Activated CD4-positive, alpha-beta T cell treated with anti-CD3 and anti-CD28 coated beads, Interleukin-2, amount 10 ng/mL, durations not matched to agents 24 days and 14 days (primary cell): ENCODE measurements at regions not wholly inside any gene's neighbourhood (a gene's known extent, or its start where the extent isn't known, plus 50 kb on each side); places are given as distances from the start of the nearest gene placed in this dataset.

Source experiments
- DNase-seq: peaks from one replicate; pipeline ENCODE4 v3.0.0; 2022
- H3K27ac Mint-ChIP-seq: one replicate; pipeline ENCODE4 v1.8.0; 2022; ENCODE audit warnings: mild to moderate bottlenecking, mixed read lengths
- H3K27me3 Mint-ChIP-seq: one replicate; pipeline ENCODE4 v1.8.0; 2022; ENCODE audit warnings: mixed read lengths
- H3K36me3 Mint-ChIP-seq: one replicate; pipeline ENCODE4 v1.8.0; 2022; ENCODE audit warnings: low read depth, mild to moderate bottlenecking, mixed read lengths
- H3K4me1 Mint-ChIP-seq: one replicate; pipeline ENCODE4 v1.8.0; 2021; ENCODE audit warnings: mixed read lengths
- H3K4me3 Mint-ChIP-seq: one replicate; pipeline ENCODE4 v1.8.0; 2022; ENCODE audit warnings: mild to moderate bottlenecking, moderate library complexity, mixed read lengths
- H3K9me3 Mint-ChIP-seq: one replicate; pipeline ENCODE4 v1.8.0; 2021; ENCODE audit warnings: mixed read lengths
- intact Hi-C: fragments of 100-400 bp; cut with micrococcal nuclease; formaldehyde crosslinking; loops from one replicate; pipeline ENCODE4 v1.15.1; 2023

DNA sequence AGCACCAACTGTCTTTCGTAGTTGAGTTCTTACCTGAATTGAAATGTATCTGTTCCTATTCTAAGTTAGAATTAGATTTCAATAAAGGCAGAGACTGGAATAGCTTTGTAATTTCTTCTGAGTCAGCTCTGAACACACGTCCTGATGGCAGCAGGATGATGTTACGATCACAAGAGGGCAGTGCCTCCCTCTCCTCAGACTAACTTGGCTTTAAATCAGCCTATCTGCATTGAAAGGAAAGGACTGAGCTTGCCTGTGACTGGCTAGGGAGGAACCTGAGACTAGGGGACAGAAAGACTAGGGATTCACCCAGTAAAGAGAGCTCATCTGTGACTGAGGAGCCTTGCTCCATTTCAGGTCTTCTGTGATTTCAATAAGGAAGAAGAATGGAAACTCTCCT is 323.7 kb upstream of the OR4E1 start:
- no peaks in the 10 kb centered on the region for H3K9me3 Mint-ChIP-seq
- intact Hi-C loops: loop anchor here (1.0 to 5.0 kb wide), 4 partner anchors 9 to 560 kb away; no protein-coding TSS in a partner anchor
- H3K27ac Mint-ChIP-seq: peak overlapping the region; percentile 97
- peak; percentile 82 for DNase-seq
- no peaks in the 10 kb centered on the region for H3K27me3 Mint-ChIP-seq
- H3K4me1 Mint-ChIP-seq: peaks cover 12% of the 10 kb centered on the region
- H3K4me3 Mint-ChIP-seq: peak overlapping the region; percentile 95
- H3K36me3 Mint-ChIP-seq: peaks cover 4% of the 10 kb centered on the region

DNA sequence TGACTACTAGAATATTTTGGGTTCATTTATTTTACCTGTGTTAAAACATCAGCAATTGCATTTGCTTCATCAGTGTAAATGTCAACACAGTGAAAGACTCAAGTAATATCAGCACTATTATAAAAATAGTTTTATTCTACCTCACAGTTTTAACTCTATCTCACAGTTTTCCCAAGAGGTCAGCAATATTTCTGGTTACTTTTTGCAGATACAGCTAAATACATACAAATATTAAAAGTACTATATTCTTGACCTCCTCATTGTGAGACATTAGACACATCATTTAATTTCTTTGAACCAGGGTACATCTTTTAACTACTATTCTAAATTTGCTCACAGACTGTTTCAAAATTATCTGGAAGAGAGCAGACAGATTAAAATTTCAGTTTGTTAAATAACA is 321.7 kb upstream of the OR4E1 start:
- Mint-ChIP-seq H3K9me3 (no peaks in the 10 kb centered on the region), H3K36me3 (peaks cover 4% of the 10 kb centered on the region), H3K27ac (no peak overlapping the region), H3K27me3 (no peaks in the 10 kb centered on the region), H3K4me1 (peaks cover 10% of the 10 kb centered on the region), H3K4me3 (no peak overlapping the region)
- DNase-seq: no peak
- intact Hi-C loops: loop anchor here (5.0 kb wide), 2 partner anchors 487 to 547 kb away; no protein-coding TSS in a partner anchor

DNA sequence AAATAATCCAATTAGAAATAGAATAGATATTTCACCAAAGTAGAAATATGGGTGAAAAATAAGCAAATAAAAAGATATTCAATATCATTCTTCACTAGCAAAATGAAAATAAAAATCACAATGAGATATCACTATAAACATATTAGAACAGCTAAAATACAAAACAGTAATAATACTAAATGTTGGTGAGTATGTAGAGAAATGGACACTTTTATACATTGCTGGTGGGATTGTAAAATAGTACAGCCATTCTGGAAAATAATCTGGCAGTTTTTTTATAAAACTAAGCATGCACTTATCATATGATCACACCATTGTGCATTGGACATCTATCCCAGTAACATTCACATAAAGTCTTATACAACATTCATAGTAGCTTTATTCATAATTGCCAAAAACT is 320.2 kb upstream of the OR4E1 start:
- peaks cover 4% of the 10 kb centered on the region for H3K36me3 Mint-ChIP-seq
- H3K4me3 Mint-ChIP-seq: no peak overlapping the region
- H3K4me1 Mint-ChIP-seq: peaks cover 11% of the 10 kb centered on the region
- no peak for DNase-seq
- intact Hi-C loops: no loop called here
- H3K9me3 Mint-ChIP-seq: no peaks in the 10 kb centered on the region
- H3K27ac Mint-ChIP-seq: no peak overlapping the region
- no peaks in the 10 kb centered on the region for H3K27me3 Mint-ChIP-seq

DNA sequence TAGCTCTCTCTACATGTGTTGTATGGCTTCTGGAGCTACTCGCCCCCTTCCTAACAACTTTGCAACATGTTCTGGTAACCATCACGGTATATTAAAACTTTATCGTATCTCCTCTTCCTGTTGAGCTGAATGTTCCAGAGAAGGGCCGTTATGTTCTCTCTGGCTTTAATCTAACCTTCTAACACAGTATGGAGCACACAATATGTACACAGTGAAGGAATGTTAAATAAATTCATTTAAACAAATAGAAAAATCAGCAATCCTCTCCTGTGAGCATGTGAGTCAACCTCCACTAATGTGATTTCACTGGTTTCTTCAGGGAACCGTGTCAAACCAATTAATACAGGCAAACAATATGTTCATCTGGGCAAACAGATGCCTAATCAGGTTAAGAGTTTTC is 319.5 kb upstream of the OR4E1 start:
- H3K9me3 Mint-ChIP-seq: no peaks in the 10 kb centered on the region
- H3K27ac Mint-ChIP-seq: peak overlapping the region; percentile 65
- DNase-seq: no peak
- peaks cover 16% of the 10 kb centered on the region for H3K4me1 Mint-ChIP-seq
- H3K4me3 Mint-ChIP-seq: peak overlapping the region; percentile 67
- no peaks in the 10 kb centered on the region for H3K27me3 Mint-ChIP-seq
- intact Hi-C loops: no loop called here
- H3K36me3 Mint-ChIP-seq: peaks cover 4% of the 10 kb centered on the region

DNA sequence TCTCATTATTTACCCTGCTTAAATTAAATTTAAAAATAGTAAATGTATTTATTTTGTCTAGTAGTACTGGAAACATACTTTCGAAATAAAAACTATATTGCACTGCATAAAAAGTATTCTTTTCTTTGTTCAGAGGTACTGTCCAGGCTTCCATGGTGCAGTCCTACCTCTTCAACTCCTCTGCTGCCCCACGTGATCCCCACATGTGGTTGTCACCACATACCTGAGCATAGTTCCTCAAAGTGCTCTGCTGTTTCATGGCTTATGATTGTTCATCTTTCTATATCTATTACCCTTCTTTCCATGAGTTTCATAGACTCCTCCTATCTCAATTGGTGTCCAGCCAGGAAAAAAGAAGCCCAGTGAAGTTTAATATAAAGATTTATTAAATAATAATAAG is 317.5 kb upstream of the OR4E1 start:
- Mint-ChIP-seq H3K9me3 (no peaks in the 10 kb centered on the region), H3K27ac (peak overlapping the region; percentile 41), H3K27me3 (peaks cover 4% of the 10 kb centered on the region), H3K4me3 (peak overlapping the region; percentile 66), H3K36me3 (no peaks in the 10 kb centered on the region), H3K4me1 (peaks cover 17% of the 10 kb centered on the region)
- peak; percentile 62 for DNase-seq
- intact Hi-C loops: no loop called here

DNA sequence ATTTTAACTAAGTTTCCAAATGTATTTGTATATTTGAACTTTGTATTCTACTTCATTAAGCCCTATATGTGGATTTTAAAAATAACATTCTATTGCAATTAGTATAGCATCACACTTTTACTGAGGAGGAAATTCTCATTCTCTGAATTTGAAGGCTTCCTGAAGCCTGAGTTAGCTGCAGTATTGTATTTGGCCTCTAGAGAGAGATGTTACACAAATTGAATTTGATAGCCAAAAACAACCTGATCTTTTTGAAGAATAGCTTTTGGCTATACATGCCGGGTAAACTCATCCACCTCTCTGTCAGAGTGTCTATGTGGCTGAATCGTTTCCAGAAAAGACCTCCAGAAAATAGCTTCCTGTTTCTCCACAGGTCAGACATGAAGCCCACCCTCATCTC is 316.5 kb upstream of the OR4E1 start:
- Mint-ChIP-seq H3K9me3 (no peaks in the 10 kb centered on the region), H3K27ac (peak overlapping the region; percentile 70), H3K4me1 (peaks cover 21% of the 10 kb centered on the region), H3K4me3 (peak overlapping the region; percentile 67), H3K36me3 (no peaks in the 10 kb centered on the region), H3K27me3 (peaks cover 6% of the 10 kb centered on the region)
- intact Hi-C loops: no loop called here
- peak; percentile 61 for DNase-seq

DNA sequence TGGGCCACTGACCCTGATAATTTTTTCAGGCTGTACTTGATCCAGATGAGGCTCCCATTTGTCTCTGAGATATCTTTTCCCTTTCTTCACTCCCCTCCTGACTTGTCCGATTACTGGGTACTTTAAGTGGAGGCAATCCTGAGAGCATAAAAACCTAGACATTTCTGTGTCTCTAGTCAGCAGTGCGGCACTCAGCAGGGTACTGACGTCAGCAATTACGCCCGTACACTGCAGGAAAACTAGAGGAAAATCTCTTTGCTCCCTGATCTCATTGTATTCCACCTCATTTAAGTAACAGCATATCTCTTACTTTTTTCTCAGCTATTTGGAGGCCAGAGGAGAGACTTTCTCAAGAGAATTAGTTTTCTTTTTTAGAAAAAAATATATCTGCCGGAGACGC is 315.5 kb upstream of the OR4E1 start:
- Mint-ChIP-seq H3K4me1 (peaks cover 21% of the 10 kb centered on the region), H3K27me3 (peaks cover 8% of the 10 kb centered on the region), H3K9me3 (no peaks in the 10 kb centered on the region), H3K4me3 (peak overlapping the region; percentile 62), H3K27ac (peak overlapping the region; percentile 85), H3K36me3 (no peaks in the 10 kb centered on the region)
- intact Hi-C loops: loop anchor here (5.0 kb wide), 1 partner anchor 53 kb away; no protein-coding TSS in a partner anchor
- no peak for DNase-seq

DNA sequence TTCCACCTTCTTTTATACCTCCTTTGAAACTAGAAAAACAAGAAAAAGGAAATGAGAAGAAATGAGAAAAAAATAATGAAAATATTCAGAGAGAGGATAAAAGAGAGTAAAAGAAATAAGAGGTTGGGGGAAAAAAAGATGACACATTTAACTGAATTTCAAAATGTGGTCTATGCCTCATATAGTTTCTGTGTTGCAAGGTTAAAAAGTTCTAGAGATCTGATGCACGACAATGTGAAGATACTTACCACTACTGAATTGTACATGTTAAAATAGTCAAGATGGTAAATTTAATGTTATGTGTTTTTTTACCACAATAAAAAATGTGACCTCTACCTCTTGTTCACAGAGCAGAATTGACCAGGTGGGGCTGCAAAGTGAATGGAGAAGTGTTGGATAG is 314.8 kb upstream of the OR4E1 start:
- Mint-ChIP-seq H3K36me3 (no peaks in the 10 kb centered on the region), H3K4me1 (peaks cover 21% of the 10 kb centered on the region), H3K27me3 (peaks cover 8% of the 10 kb centered on the region), H3K9me3 (no peaks in the 10 kb centered on the region), H3K4me3 (peak overlapping the region; percentile 46), H3K27ac (peak overlapping the region; percentile 88)
- intact Hi-C loops: loop anchor here (1.0 to 5.0 kb wide), 3 partner anchors 9 to 54 kb away; no protein-coding TSS in a partner anchor
- DNase-seq: no peak

DNA sequence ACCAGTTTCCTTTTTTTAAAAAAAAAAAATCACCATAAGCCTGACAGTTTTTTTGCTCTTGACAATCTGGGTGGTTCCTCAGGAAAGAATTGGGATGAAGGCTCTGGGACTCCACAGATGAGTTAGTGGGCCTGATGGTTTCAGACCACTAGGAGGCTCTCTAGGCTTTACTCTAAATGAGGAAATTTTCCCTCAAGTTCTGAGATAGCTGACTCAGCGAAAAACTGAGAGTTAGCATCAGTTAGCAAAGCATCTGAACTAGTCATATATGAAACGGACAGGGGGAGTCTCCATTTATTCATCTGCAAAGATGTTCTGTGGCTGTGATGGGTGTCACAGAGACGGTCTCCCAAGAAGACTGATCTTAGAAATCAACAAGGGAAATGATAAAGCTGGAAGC is 314.3 kb upstream of the OR4E1 start:
- peaks cover 21% of the 10 kb centered on the region for H3K4me1 Mint-ChIP-seq
- intact Hi-C loops: loop anchor here (1.0 to 5.0 kb wide), 3 partner anchors 9 to 54 kb away; no protein-coding TSS in a partner anchor
- H3K36me3 Mint-ChIP-seq: no peaks in the 10 kb centered on the region
- H3K27me3 Mint-ChIP-seq: peaks cover 8% of the 10 kb centered on the region
- peak overlapping the region; percentile 46 for H3K4me3 Mint-ChIP-seq
- H3K27ac Mint-ChIP-seq: peak overlapping the region; percentile 88
- peak; percentile 73 for DNase-seq
- H3K9me3 Mint-ChIP-seq: no peaks in the 10 kb centered on the region

DNA sequence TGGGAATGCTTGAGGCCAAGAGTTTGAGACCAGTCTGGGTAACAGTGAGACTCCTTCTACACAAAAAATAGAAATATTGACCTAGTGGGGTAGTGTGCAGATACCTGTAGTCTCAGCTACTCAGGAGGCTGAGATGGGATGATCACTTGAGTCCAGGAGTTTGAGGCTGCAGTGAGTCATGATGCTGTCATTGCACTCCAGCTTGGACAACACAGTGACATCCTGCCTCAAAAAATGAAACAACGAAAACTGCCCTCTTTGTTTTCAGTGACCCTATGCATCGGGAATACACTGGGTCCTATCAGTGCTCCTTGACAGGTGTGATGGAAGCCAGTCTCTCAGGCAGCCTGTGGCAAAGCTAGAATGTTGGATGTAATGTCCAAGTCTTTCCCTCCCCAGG is 311.5 kb upstream of the OR4E1 start:
- intact Hi-C loops: loop anchor here (5.0 kb wide), 1 partner anchor 57 kb away; no protein-coding TSS in a partner anchor
- no peak for DNase-seq
- no peak overlapping the region for H3K4me3 Mint-ChIP-seq
- H3K4me1 Mint-ChIP-seq: peaks cover 19% of the 10 kb centered on the region
- no peaks in the 10 kb centered on the region for H3K36me3 Mint-ChIP-seq
- peaks cover 8% of the 10 kb centered on the region for H3K27me3 Mint-ChIP-seq
- H3K27ac Mint-ChIP-seq: no peak overlapping the region
- no peaks in the 10 kb centered on the region for H3K9me3 Mint-ChIP-seq

DNA sequence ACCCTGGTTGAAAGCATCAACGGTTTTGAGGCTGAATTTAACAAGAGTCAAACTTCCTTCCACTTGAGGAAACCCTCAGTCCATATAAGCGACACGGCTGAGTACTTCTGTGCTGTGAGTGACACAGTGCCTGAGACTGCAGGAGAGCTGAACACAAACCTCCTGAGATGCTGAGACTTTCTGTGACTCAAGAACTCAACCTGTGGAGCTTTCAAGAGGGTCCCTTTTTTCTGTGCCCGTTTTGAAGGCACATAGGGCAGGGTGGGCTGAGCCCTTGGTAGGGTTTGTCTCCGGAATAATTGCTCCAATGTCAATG is 305.3 kb upstream of the OR4E1 start:
- Mint-ChIP-seq H3K4me3 (peak overlapping the region; percentile 78), H3K27ac (peak overlapping the region; percentile 65), H3K4me1 (peaks cover 13% of the 10 kb centered on the region), H3K27me3 (peaks cover 20% of the 10 kb centered on the region), H3K9me3 (no peaks in the 10 kb centered on the region), H3K36me3 (no peaks in the 10 kb centered on the region)
- DNase-seq: no peak
- intact Hi-C loops: loop anchor here (1.0 to 5.0 kb wide), 3 partner anchors 9 to 62 kb away; no protein-coding TSS in a partner anchor

DNA sequence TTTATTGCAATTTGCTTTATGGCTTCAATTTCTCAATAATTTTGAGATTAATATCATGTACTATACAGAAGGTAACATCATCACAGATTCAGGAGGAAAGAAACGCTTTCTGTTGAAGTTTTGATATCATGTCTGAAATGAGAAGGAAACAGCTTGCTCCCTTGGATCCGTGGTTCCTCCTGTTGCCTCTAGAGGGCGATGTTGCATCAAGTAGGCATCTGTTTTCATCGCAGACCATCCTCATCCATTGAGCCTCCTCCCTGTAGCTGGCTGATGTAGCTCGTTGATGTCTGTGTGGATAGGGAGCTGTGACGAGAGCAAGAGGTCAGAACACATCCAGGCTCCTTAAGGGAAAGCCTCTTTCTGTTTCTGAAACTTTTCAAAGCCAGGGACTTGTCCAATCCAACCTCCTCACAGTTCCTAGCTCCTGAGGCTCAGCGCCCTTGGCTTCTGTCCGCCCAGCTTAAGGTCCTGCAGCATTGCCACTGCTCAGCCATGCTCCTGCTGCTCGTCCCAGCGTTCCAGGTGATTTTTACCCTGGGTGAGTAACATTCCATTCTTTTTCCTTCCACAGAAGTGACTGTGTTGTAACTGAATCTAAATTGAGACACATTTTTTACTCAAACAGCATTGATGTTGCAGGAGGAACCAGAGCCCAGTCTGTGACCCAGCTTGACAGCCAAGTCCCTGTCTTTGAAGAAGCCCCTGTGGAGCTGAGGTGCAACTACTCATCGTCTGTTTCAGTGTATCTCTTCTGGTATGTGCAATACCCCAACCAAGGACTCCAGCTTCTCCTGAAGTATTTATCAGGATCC is 304.8 kb upstream of the OR4E1 start:
- intact Hi-C loops: loop anchor here (1.0 to 5.0 kb wide), 3 partner anchors 10 to 61 kb away; no protein-coding TSS in a partner anchor
- H3K27me3 Mint-ChIP-seq: peaks cover 21% of the 10 kb centered on the region

DNA sequence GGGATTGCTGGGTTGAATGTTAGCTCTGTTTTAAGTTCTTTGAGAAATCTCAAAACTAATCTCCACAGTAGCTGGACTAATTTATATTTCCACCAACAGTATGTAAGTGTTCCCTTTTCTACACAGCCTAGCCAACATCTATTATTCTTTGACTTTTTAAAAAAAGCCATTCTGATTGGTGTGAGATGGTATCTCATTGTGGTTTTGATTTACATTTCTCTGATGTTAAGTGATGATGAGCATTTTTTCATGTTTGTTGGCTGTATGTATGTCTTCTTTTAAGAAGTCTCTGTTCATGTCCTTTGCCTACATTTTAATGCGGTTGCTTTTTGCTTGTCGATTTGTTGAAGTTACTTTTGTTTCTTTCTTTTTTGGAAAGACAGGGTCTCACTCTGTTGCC is 301.1 kb upstream of the OR4E1 start:
- Mint-ChIP-seq H3K27me3 (peaks cover 47% of the 10 kb centered on the region), H3K4me3 (peak overlapping the region; percentile 26), H3K4me1 (peaks cover 16% of the 10 kb centered on the region), H3K9me3 (no peaks in the 10 kb centered on the region), H3K27ac (peak overlapping the region; percentile 41), H3K36me3 (no peaks in the 10 kb centered on the region)
- intact Hi-C loops: loop anchor here (5.0 kb wide), 2 partner anchors 32 to 57 kb away; no protein-coding TSS in a partner anchor
- DNase-seq: no peak

More for the DNA sequence above, 304.8 kb upstream of the OR4E1 start:
- Mint-ChIP-seq H3K4me1 (peaks cover 13% of the 10 kb centered on the region), H3K4me3 (peak overlapping the region; percentile 78), H3K27ac (peak overlapping the region; percentile 65), H3K36me3 (no peaks in the 10 kb centered on the region), H3K9me3 (no peaks in the 10 kb centered on the region)
- DNase-seq: peak; percentile 91

DNA sequence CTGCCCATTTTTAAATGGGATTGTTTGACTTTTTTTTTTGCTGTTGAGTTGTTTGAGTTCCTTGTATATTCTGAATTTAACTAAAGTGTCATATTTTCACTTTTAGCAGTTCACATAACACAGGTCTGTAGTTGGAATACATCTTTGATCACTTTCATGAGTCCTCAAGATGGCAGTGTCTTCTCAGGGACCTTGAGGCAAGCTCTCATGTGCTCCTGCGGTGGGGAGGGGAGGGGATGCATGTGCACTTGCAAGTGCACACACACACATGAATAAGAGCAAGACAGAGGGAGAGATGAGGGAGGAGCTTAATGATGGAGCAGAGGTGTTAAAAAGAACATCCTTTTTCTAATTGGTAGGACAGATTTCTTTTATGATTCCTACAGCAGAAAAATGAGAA is 291.4 kb upstream of the OR4E1 start:
- no peaks in the 10 kb centered on the region for H3K9me3 Mint-ChIP-seq

More for the DNA sequence above, 291.4 kb upstream of the OR4E1 start:
- DNase-seq: peak; percentile 83
- Mint-ChIP-seq H3K36me3 (no peaks in the 10 kb centered on the region), H3K27me3 (peaks cover 8% of the 10 kb centered on the region), H3K4me3 (peak overlapping the region; percentile 40), H3K27ac (peak overlapping the region; percentile 73), H3K4me1 (peaks cover 20% of the 10 kb centered on the region)
- intact Hi-C loops: no loop called here
